H9 (cell line): ENCODE measurements at regions not wholly inside any gene's neighbourhood (a gene's known extent, or its start where the extent isn't known, plus 50 kb on each side); places are given as distances from the start of the nearest gene placed in this dataset.

ENCODE experiments used
- DNase-seq: peaks from one replicate; pipeline ENCODE4 v3.0.0-alpha.2; 2017
- H2AFZ ChIP-seq: one replicate; pipeline ENCODE4 v1.6.1; 2013; ENCODE audit warnings: mild to moderate bottlenecking, low read length, control low read depth, moderate library complexity
- H2AK5ac ChIP-seq: 2 replicates; pipeline ENCODE4 v1.6.1; 2013; ENCODE audit warnings: low read length, control low read depth, mixed read lengths; ENCODE audit not compliant: insufficient read length
- H2BK120ac ChIP-seq: one replicate; pipeline ENCODE4 v1.6.1; 2013; ENCODE audit warnings: low read depth, mild to moderate bottlenecking, low read length, control low read depth, inconsistent platforms; ENCODE audit not compliant: poor library complexity, severe bottlenecking
- H2BK12ac ChIP-seq: 2 replicates; pipeline ENCODE4 v1.6.1; 2013; ENCODE audit warnings: low read length, control low read depth, mixed read lengths, low read depth; ENCODE audit not compliant: insufficient read length
- H2BK15ac ChIP-seq: 2 replicates; pipeline ENCODE4 v1.6.1; 2013; ENCODE audit warnings: low read depth, low read length, control low read depth
- H2BK20ac ChIP-seq: one replicate; pipeline ENCODE4 v1.6.1; 2013; ENCODE audit warnings: low read depth, mild to moderate bottlenecking, low read length, control low read depth, inconsistent platforms; ENCODE audit not compliant: poor library complexity, severe bottlenecking
- H2BK5ac ChIP-seq: 2 replicates; pipeline ENCODE4 v1.6.1; 2013; ENCODE audit warnings: low read length, control low read depth, mixed read lengths; ENCODE audit not compliant: insufficient read length
- H3K14ac ChIP-seq: 2 replicates; pipeline ENCODE4 v1.6.1; 2013; ENCODE audit warnings: low read length, control low read depth; ENCODE audit not compliant: insufficient read depth
- H3K18ac ChIP-seq: 2 replicates; pipeline ENCODE4 v1.6.1; 2013; ENCODE audit warnings: low read depth, mild to moderate bottlenecking, mixed read lengths, low read length, control low read depth; ENCODE audit not compliant: insufficient read length
- H3K23ac ChIP-seq: 2 replicates; pipeline ENCODE4 v1.6.1; 2013; ENCODE audit warnings: low read length, control low read depth, mixed read lengths, low read depth; ENCODE audit not compliant: insufficient read length
- H3K23me2 ChIP-seq: 2 replicates; pipeline ENCODE4 v1.6.1; 2013; ENCODE audit warnings: low read depth, mild to moderate bottlenecking, mixed read lengths, low read length, control low read depth; ENCODE audit not compliant: insufficient read length, poor library complexity, severe bottlenecking
- H3K27ac ChIP-seq: 2 replicates; pipeline ENCODE4 v1.5.1; 2013; ENCODE audit warnings: low read length, control low read depth, mixed read lengths, low read depth; ENCODE audit not compliant: insufficient read length
- H3K27me3 ChIP-seq: 2 replicates; pipeline ENCODE4 v1.6.1; 2013; ENCODE audit warnings: low read length, control low read depth, inconsistent platforms; ENCODE audit not compliant: insufficient read depth
- H3K4ac ChIP-seq: 2 replicates; pipeline ENCODE4 v1.6.1; 2013; ENCODE audit warnings: low read depth, mild to moderate bottlenecking, control low read depth, inconsistent platforms, low read length, moderate library complexity
- H3K4me1 ChIP-seq: 2 replicates; pipeline ENCODE4 v1.6.1; 2013; ENCODE audit warnings: low read length, control low read depth, inconsistent platforms; ENCODE audit not compliant: insufficient read depth
- H3K4me2 ChIP-seq: 2 replicates; pipeline ENCODE4 v1.6.1; 2013; ENCODE audit warnings: low read length, control low read depth, mixed read lengths; ENCODE audit not compliant: insufficient read length, insufficient read depth
- H3K56ac ChIP-seq: 2 replicates; pipeline ENCODE4 v1.6.1; 2013; ENCODE audit warnings: low read depth, mild to moderate bottlenecking, mixed read lengths, low read length, control low read depth; ENCODE audit not compliant: insufficient read length
- H3K79me1 ChIP-seq: 2 replicates; pipeline ENCODE4 v1.6.1; 2013; ENCODE audit warnings: low read depth, mild to moderate bottlenecking, moderate library complexity, low read length, control low read depth, inconsistent platforms; ENCODE audit not compliant: insufficient read depth, poor library complexity, severe bottlenecking
- H3K79me2 ChIP-seq: 2 replicates; pipeline ENCODE4 v1.6.1; 2013; ENCODE audit warnings: low read length, control low read depth, inconsistent platforms; ENCODE audit not compliant: insufficient read depth
- H3K9ac ChIP-seq: 2 replicates; pipeline ENCODE4 v1.6.1; 2013; ENCODE audit warnings: low read length, control low read depth, mixed read lengths; ENCODE audit not compliant: insufficient read length; ENCODE audit errors: extremely low read depth
- H3K9me3 ChIP-seq: one replicate; pipeline ENCODE4 v1.6.1; 2013; ENCODE audit warnings: low read depth, low read length, inconsistent platforms; ENCODE audit not compliant: control insufficient read depth
- H3T11ph ChIP-seq: one replicate; pipeline ENCODE4 v1.6.1; 2013; ENCODE audit warnings: mild to moderate bottlenecking, low read length, control low read depth, inconsistent platforms
- H4K20me1 ChIP-seq: one replicate; pipeline ENCODE4 v1.6.1; 2013; ENCODE audit not compliant: control insufficient read depth, insufficient read length, insufficient read depth
- H4K5ac ChIP-seq: 2 replicates; pipeline ENCODE4 v1.6.1; 2013; ENCODE audit warnings: low read depth, mild to moderate bottlenecking, mixed read lengths, low read length, control low read depth; ENCODE audit not compliant: insufficient read length
- H4K8ac ChIP-seq: replicated peaks from 2 replicates; pipeline ENCODE4 v1.6.1; 2013; ENCODE audit warnings: low read length, control low read depth, mixed read lengths, low read depth; ENCODE audit not compliant: insufficient read length
- H4K91ac ChIP-seq: 2 replicates; pipeline ENCODE4 v1.6.1; 2013; ENCODE audit warnings: low read depth, mild to moderate bottlenecking, moderate library complexity, mixed read lengths, low read length, control low read depth; ENCODE audit not compliant: insufficient read length
- H3K27ac Mint-ChIP-seq, 3 experiments: 2 replicates in 2 of 3; 3 replicates in 1 of 3; pipeline ENCODE4 v1.8.0; 2020 to 2021; ENCODE audit warnings: mixed read lengths in 3 of 3, mild to moderate bottlenecking in 1 of 3, moderate library complexity in 1 of 3
- H3K27me3 Mint-ChIP-seq: 2 replicates; pipeline ENCODE4 v1.8.0; 2021; ENCODE audit warnings: low read depth, mild to moderate bottlenecking, moderate library complexity, mixed read lengths
- H3K36me3 Mint-ChIP-seq, 3 experiments: 2 replicates in 2 of 3; 3 replicates in 1 of 3; pipeline ENCODE4 v1.8.0; 2020 to 2021; ENCODE audit warnings: low read depth in 3 of 3, mixed read lengths in 3 of 3; ENCODE audit not compliant: insufficient read depth in 1 of 3
- H3K4me1 Mint-ChIP-seq, 2 experiments: 2 replicates each; pipeline ENCODE4 v1.8.0; 2020; ENCODE audit warnings: mixed read lengths in 2 of 2
- H3K4me3 Mint-ChIP-seq, 2 experiments: 2 replicates in 1 of 2; 3 replicates in 1 of 2; pipeline ENCODE4 v1.8.0; 2020 to 2021; ENCODE audit warnings: mild to moderate bottlenecking in 2 of 2, mixed read lengths in 2 of 2, moderate library complexity in 1 of 2
- H3K9me3 Mint-ChIP-seq, 2 experiments: 2 replicates in 1 of 2; 3 replicates in 1 of 2; pipeline ENCODE4 v1.8.0; 2020; ENCODE audit warnings: mild to moderate bottlenecking in 2 of 2, mixed read lengths in 2 of 2, moderate library complexity in 1 of 2
- CTCF ChIP-seq: fragments of 200-600 bp; sonication (generic); conservative IDR thresholded peaks from 3 replicates; pipeline ENCODE4 v1.8.0; 2021; ENCODE audit warnings: antibody characterized with exemption, mild to moderate bottlenecking
- WGBS: extraction: QIAGEN DNeasy Blood & Tissue Kit; methylation state at CpG from one replicate; pipeline ENCODE4 v1.1.7; 2013; ENCODE audit warnings: missing lambda C conversion rate, low lambda C conversion rate, mixed read lengths; ENCODE audit not compliant: insufficient read length; ENCODE audit errors: extremely low coverage; 5-methylcytosine and 5-hydroxymethylcytosine counted together

DNA sequence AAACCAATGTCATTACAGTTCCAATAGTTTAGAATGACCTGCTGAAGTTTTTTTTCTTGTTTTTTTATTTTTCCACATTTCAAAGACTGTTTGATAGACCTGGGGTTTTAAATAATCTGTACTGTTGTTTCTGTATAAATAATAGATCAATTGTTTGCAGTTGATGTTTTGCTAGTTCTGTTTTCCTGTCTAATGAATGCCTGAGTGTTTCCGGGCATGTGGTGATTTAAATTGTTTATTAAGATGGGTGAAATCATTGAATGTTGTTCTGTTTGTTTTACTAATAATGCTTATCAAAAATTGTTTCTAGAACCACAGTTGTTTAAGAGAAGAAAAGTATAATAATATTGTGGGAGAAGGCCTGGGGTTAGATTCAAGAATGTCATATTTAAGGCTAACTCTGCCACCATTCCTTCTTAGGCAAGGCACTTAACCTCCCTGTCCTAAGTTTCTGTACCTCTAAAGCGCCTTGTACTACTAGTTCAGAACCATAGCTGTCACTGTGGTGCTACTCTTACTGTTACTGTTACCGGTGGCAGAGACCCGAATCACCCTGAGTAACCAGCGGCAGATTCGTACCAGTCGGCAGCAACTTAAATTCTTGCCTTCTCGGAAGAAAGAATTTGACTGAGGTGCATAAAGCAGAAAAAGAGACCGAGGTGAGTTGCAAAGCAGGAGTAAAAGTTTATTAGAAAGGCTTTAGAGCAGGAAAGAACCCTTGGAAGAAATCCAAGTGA is 1014.1 kb downstream of the REEP3 start:
- peak overlapping the region in 1 of 3 experiments; percentile 58; a peak in 1 of 7 replicates for H3K27ac Mint-ChIP-seq

More for the DNA sequence above, 1014.1 kb downstream of the REEP3 start:
- Histone ChIP-seq H3T11ph (no peak overlapping the region), H2BK12ac (no peak overlapping the region), H3K23ac (no peak overlapping the region), H3K27me3 (no peaks in the 10 kb centered on the region), H4K8ac (no peak overlapping the region), H3K79me1 (no peaks in the 10 kb centered on the region), H3K79me2 (no peaks in the 10 kb centered on the region), H3K9ac (no peak overlapping the region), H3K56ac (no peak overlapping the region), H3K18ac (no peak overlapping the region), H3K4me1 (no peaks in the 10 kb centered on the region), H2BK5ac (no peak overlapping the region), H3K9me3 (no peaks in the 10 kb centered on the region), H2BK120ac (no peak overlapping the region), H3K4ac (no peak overlapping the region), H2AK5ac (no peak overlapping the region), H2BK15ac (no peak overlapping the region), H4K91ac (no peak overlapping the region), H3K14ac (no peak overlapping the region), H4K20me1 (peaks cover 4% of the 10 kb centered on the region), H3K23me2 (no peaks in the 10 kb centered on the region), H3K27ac (no peak overlapping the region), H4K5ac (no peak overlapping the region), H2AFZ (no peak overlapping the region), H3K4me2 (no peak overlapping the region), H2BK20ac (no peak overlapping the region)
- H3K9me3 Mint-ChIP-seq, result no peaks in the 10 kb centered on the region
- DNase-seq, result no peak
- no peaks in the 10 kb centered on the region for H3K27me3 Mint-ChIP-seq
- H3K4me3 Mint-ChIP-seq, result no peak overlapping the region
- TF ChIP-seq CTCF, result no peak
- whole genome bisulfite sequencing, result no CpG with 5 or more reads among the region's 9 CpGs
- no peaks in the 10 kb centered on the region for H3K4me1 Mint-ChIP-seq
- no peaks in the 10 kb centered on the region for H3K36me3 Mint-ChIP-seq
